GM12878 (cell line): ENCODE measurements at regions not wholly inside any gene's neighbourhood (a gene's known extent, or its start where the extent isn't known, plus 50 kb on each side); places are given as distances from the start of the nearest gene placed in this dataset.

Experiments used
- CHD2 ChIP-seq: IDR thresholded peaks from 2 replicates; pipeline ENCODE4 v1.6.1; 2011; ENCODE audit warnings: low read depth, low read length, improper control_type of control experiment, borderline replicate concordance
- MLLT1 ChIP-seq: fragments of 450-650 bp; IDR thresholded peaks from 2 replicates; pipeline ENCODE4 v1.6.1; 2016; ENCODE audit warnings: mild to moderate bottlenecking

- TF ChIP-seq MLLT1 (no peak), CHD2 (no peak)
These were observed 55.0 kb upstream of the VWDE start for GRCh38 chr7:12458520-12459131.
